Heart right ventricle (tissue), 16 donors: ENCODE measurements at regions not wholly inside any gene's neighbourhood (a gene's known extent, or its start where the extent isn't known, plus 50 kb on each side); places are given as distances from the start of the nearest gene placed in this dataset.
"Not testable (repeated sequence)": the region's sequence is repeated elsewhere in the genome, so short reads cannot be mapped to it uniquely, and the experiment has no call there.

Experiments
- ATAC-seq, 8 donors: fragments of 200-7000 bp; cut with Tn5 transposase; one replicate each; pipeline ENCODE4 v1.9.1; 2020; ENCODE audit warnings: mild to moderate bottlenecking in 8 of 8, moderate library complexity in 8 of 8, moderate number of reproducible peaks in 1 of 8
- DNase-seq, 2 donors: peaks; one replicate each; pipeline ENCODE4 v3.0.0-alpha.2; 2020
- H3K27ac ChIP-seq, 10 donors: fragments of 200-600 bp; sonication (generic) in 2 of 10; one replicate each; pipeline versions ENCODE4 v1.5.0 to v1.8.0; 2020 to 2022; ENCODE audit warnings: mild to moderate bottlenecking in 3 of 10
- H3K27me3 ChIP-seq, 7 donors: fragments of 200-600 bp; one replicate each; pipeline ENCODE4 v1.8.0; 2021 to 2022; ENCODE audit warnings: mild to moderate bottlenecking in 2 of 7
- H3K36me3 ChIP-seq, 9 donors: fragments of 200-600 bp; sonication (generic) in 1 of 9; one replicate each; pipeline versions ENCODE4 v1.5.0 to v1.8.0; 2020 to 2022; ENCODE audit warnings: mild to moderate bottlenecking in 2 of 9
- H3K4me1 ChIP-seq, 9 donors: fragments of 200-600 bp; sonication (generic) in 1 of 9; one replicate each; pipeline versions ENCODE4 v1.5.0 to v1.8.0; 2020 to 2022; ENCODE audit warnings: mild to moderate bottlenecking in 4 of 9
- H3K4me3 ChIP-seq, 10 donors: fragments of 200-600 bp; sonication (generic) in 2 of 10; one replicate each; pipeline versions ENCODE4 v1.5.0 to v1.8.0; 2020 to 2022; ENCODE audit warnings: mild to moderate bottlenecking in 7 of 10, moderate library complexity in 2 of 10
- H3K9me3 ChIP-seq, 11 donors: fragments of 200-600 bp in 10 of 11; sonication (generic) in 2 of 11; one replicate each; pipeline versions ENCODE4 v1.5.0 to v1.8.0; 2013 to 2022; ENCODE audit warnings: mild to moderate bottlenecking in 2 of 11, control low read depth in 1 of 11, moderate library complexity in 1 of 11
- CTCF ChIP-seq, 9 donors: fragments of 200-600 bp; sonication (generic) in 2 of 9; IDR thresholded peaks; one replicate each; pipeline versions ENCODE4 v1.5.0 to v1.8.0; 2021 to 2022; ENCODE audit warnings: antibody characterized with exemption in 9 of 9, mild to moderate bottlenecking in 5 of 9, moderate library complexity in 1 of 9
- WGBS, 2 donors: extraction: QIAGEN DNeasy Blood & Tissue Kit; methylation state at CpG; one replicate each; pipeline ENCODE4 v1.1.7; 2013; ENCODE audit warnings: inconsistent platforms in 1 of 2; 5-methylcytosine and 5-hydroxymethylcytosine counted together
- intact Hi-C, 10 donors: fragments of 100-400 bp; cut with DNase I; formaldehyde crosslinking; loops; one replicate each; pipeline versions ENCODE4 v1.11.1 to v1.14.2; 2022
- donor health status: Arrhythmogenic right ventricular cardiomyopathy.
- donor health status: ischemic (EF 13 %, LVEDD 7.1; RV severe dilation, severe dysfunction).
- donor health status: healthy with polysubstance abuse.
- donor health status: DM: no; HTN: yes; CAD: no.
- donor health status: DM: no; HTN: no; CAD: no.
- donor health status: ischemic (EF 25% LVEDD 6.9; RV normal size, moderate dysfunction).
- donor health status: ischemic (EF 25% LVEDD 5.7; RV mildly dilated, moderate dysfunction).
- donor health status: healthy.
- donor health status: DM: yes; HTN: yes; CAD: no.
- donor health status: Ischemic cardiomyopathy.
- donor health status: ischemic (EF 35%, LVEDD 5.7; RV mildly dilated, moderate dysfunction).
- donor health status: nonischemic (EF 11% LVEDD 7.7; RV severe dilation, severe dysfunction).
- donor health status: DM: yes; HTN: yes; CAD: no.
- donor health status: PGD.
- donor health status: ischemic (EF 29% LVEDD 5.4; RV normal size, mild dysfunction).
- donor health status: nonischemic (EF 23%, LVEDD 6.1; RV moderate dilation, normal function).

- DNase-seq (no peak), ATAC-seq (no peak)
- WGBS, 2 donors: 79 to 82% methylated on average over 4 of the region's 4 CpGs
- intact Hi-C loops: no loop called here
- TF ChIP-seq CTCF (IDR thresholded peaks at IDR 0.05): no peak
- H3K9me3 ChIP-seq: peaks cover 0 to 31% (median 0%) of the 10 kb centered on the region in 11 donors
- H3K36me3 ChIP-seq: no peaks in the 10 kb centered on the region
- H3K27me3 ChIP-seq: peaks cover 0 to 14% (median 0%) of the 10 kb centered on the region in 7 donors
- H3K4me1 ChIP-seq: no peaks in the 10 kb centered on the region
- no peak overlapping the region for H3K27ac ChIP-seq
- H3K4me3 ChIP-seq: no peak overlapping the region
Observed at GRCh38 chr1:226461087-226461486, 53.2 kb upstream of the PARP1 start.

- H3K4me3 ChIP-seq: no peak overlapping the region
- no peak for DNase-seq
- 93 to 96% methylated on average over 25 of the region's 25 CpGs for WGBS, 2 donors
- no peaks in the 10 kb centered on the region for H3K27me3 ChIP-seq
- intact Hi-C loops: no loop called here
- H3K9me3 ChIP-seq: peaks cover 0 to 31% (median 0%) of the 10 kb centered on the region in 11 donors
- ATAC-seq: no peak
- H3K27ac ChIP-seq: no peak overlapping the region
- H3K36me3 ChIP-seq: no peaks in the 10 kb centered on the region
- no peaks in the 10 kb centered on the region for H3K4me1 ChIP-seq
- TF ChIP-seq CTCF (IDR thresholded peaks at IDR 0.05): no peak
Observed at GRCh38 chr1:226463925-226464586, 56.2 kb upstream of the PARP1 start.

- intact Hi-C loops, H3K36me3 ChIP-seq, H3K27me3 ChIP-seq, H3K27ac ChIP-seq, ATAC-seq, DNase-seq, H3K4me3 ChIP-seq, H3K4me1 ChIP-seq: not testable (repeated sequence)
- 91 to 100% methylated on average over 2 of the region's 2 CpGs for WGBS, 2 donors
- peaks cover 0 to 31% (median 0%) of the 10 kb centered on the region in 11 donors for H3K9me3 ChIP-seq
Observed at GRCh38 chr1:226464587-226464971, 56.7 kb upstream of the PARP1 start.

GRCh38 chr1:226466296-226466695 lies 58.4 kb upstream of the PARP1 start:
- TF ChIP-seq CTCF (IDR thresholded peaks at IDR 0.05): no peak
- DNase-seq: no peak
- H3K36me3 ChIP-seq: no peaks in the 10 kb centered on the region
- no peaks in the 10 kb centered on the region for H3K4me1 ChIP-seq
- WGBS, 2 donors: 66 to 68% methylated on average over 5 of the region's 5 CpGs
- H3K9me3 ChIP-seq: peaks cover 0 to 31% (median 0%) of the 10 kb centered on the region in 11 donors
- H3K4me3 ChIP-seq: no peak overlapping the region
- no peaks in the 10 kb centered on the region for H3K27me3 ChIP-seq
- intact Hi-C loops: no loop called here
- H3K27ac ChIP-seq: no peak overlapping the region
- ATAC-seq: no peak

GRCh38 chr1:226467443-226467842 lies 59.5 kb upstream of the PARP1 start:
- Histone ChIP-seq H3K9me3 (peaks cover 0 to 23% (median 0%) of the 10 kb centered on the region in 11 donors), H3K4me3 (no peak overlapping the region), H3K27me3 (no peaks in the 10 kb centered on the region), H3K27ac (no peak overlapping the region), H3K36me3 (no peaks in the 10 kb centered on the region), H3K4me1 (no peaks in the 10 kb centered on the region)
- intact Hi-C loops: no loop called here
- 85 to 93% methylated on average over 4 of the region's 4 CpGs for WGBS, 2 donors
- no peak for TF ChIP-seq CTCF (IDR thresholded peaks at IDR 0.05)
- DNase-seq (no peak), ATAC-seq (no peak)
